ENCODE measurements at regions not wholly inside any gene's neighbourhood (a gene's known extent, or its start where the extent isn't known, plus 50 kb on each side); places are given as distances from the start of the nearest gene placed in this dataset.

- TF ChIP-seq CTCF (IDR thresholded peaks at IDR 0.05; ENCODE audit: borderline replicate concordance, extremely low read depth, low read length, poor library complexity, severe bottlenecking) (no peak), EZH2 (IDR thresholded peaks at IDR 0.05; ENCODE audit: borderline replicate concordance, low read depth, low read length, severe bottlenecking) (no peak)
- Histone ChIP-seq H3K4me1 (ENCODE audit: insufficient read depth, low read length) (no peaks in the 10 kb centered on the region), H3K9ac (ENCODE audit: low read depth, low read length) (no peak overlapping the region), H3K4me3 (ENCODE audit: low read depth in 1 of 2, low read length in 2 of 2) (no peak overlapping the region), H3K36me3 (ENCODE audit: insufficient read depth, low read length) (no peaks in the 10 kb centered on the region), H4K20me1 (ENCODE audit: insufficient read depth, low read length) (no peaks in the 10 kb centered on the region), H3K27ac (ENCODE audit: low read length) (no peak overlapping the region), H2AFZ (ENCODE audit: low read depth, low read length) (no peak overlapping the region), H3K9me3 (ENCODE audit: insufficient read depth, low read length, severe bottlenecking) (no peaks in the 10 kb centered on the region), H3K4me2 (ENCODE audit: insufficient read depth, low read length) (no peak overlapping the region), H3K27me3 (ENCODE audit: insufficient read depth, low read length, poor library complexity) (no peaks in the 10 kb centered on the region), H3K79me2 (ENCODE audit: insufficient read depth, low read length) (no peaks in the 10 kb centered on the region)
- DNase-seq (no peak), ATAC-seq (ENCODE audit: insufficient read depth, low read depth) (no peak)
These were observed 140.3 kb upstream of the STMND1 start for GRCh38 chr6:16961577-16961976.

GRCh38 chr6:16959789-16960188 is 142.1 kb upstream of the STMND1 start:
- Histone ChIP-seq H3K4me1 (ENCODE audit: insufficient read depth, low read length) (no peaks in the 10 kb centered on the region), H3K4me3 (ENCODE audit: low read depth in 1 of 2, low read length in 2 of 2) (no peak overlapping the region), H3K9me3 (ENCODE audit: insufficient read depth, low read length, severe bottlenecking) (no peaks in the 10 kb centered on the region), H3K4me2 (ENCODE audit: insufficient read depth, low read length) (no peak overlapping the region), H2AFZ (ENCODE audit: low read depth, low read length) (no peak overlapping the region), H3K27ac (ENCODE audit: low read length) (no peak overlapping the region), H4K20me1 (ENCODE audit: insufficient read depth, low read length) (no peaks in the 10 kb centered on the region), H3K79me2 (ENCODE audit: insufficient read depth, low read length) (no peaks in the 10 kb centered on the region), H3K36me3 (ENCODE audit: insufficient read depth, low read length) (no peaks in the 10 kb centered on the region), H3K9ac (ENCODE audit: low read depth, low read length) (no peak overlapping the region), H3K27me3 (ENCODE audit: insufficient read depth, low read length, poor library complexity) (no peaks in the 10 kb centered on the region)
- ATAC-seq (ENCODE audit: insufficient read depth, low read depth) (no peak), DNase-seq (no peak)
- TF ChIP-seq CTCF (IDR thresholded peaks at IDR 0.05; ENCODE audit: borderline replicate concordance, extremely low read depth, low read length, poor library complexity, severe bottlenecking) = no peak
- TF ChIP-seq EZH2 (IDR thresholded peaks at IDR 0.05; ENCODE audit: borderline replicate concordance, low read depth, low read length, severe bottlenecking) = no peak

GRCh38 chr6:16956361-16956760 is 145.5 kb upstream of the STMND1 start:
- DNase-seq = no peak
- no peak overlapping the region for H3K27ac ChIP-seq (ENCODE audit: low read length)
- no peak for TF ChIP-seq EZH2 (IDR thresholded peaks at IDR 0.05; ENCODE audit: borderline replicate concordance, low read depth, low read length, severe bottlenecking)
- TF ChIP-seq CTCF (IDR thresholded peaks at IDR 0.05; ENCODE audit: borderline replicate concordance, extremely low read depth, low read length, poor library complexity, severe bottlenecking) = no peak
- H4K20me1 ChIP-seq (ENCODE audit: insufficient read depth, low read length) = no peaks in the 10 kb centered on the region
- ATAC-seq (ENCODE audit: insufficient read depth, low read depth) = no peak
- H3K4me3 ChIP-seq (ENCODE audit: low read depth in 1 of 2, low read length in 2 of 2) = no peak overlapping the region
- H3K4me2 ChIP-seq (ENCODE audit: insufficient read depth, low read length) = no peak overlapping the region
- H3K9ac ChIP-seq (ENCODE audit: low read depth, low read length) = no peak overlapping the region
- H3K27me3 ChIP-seq (ENCODE audit: insufficient read depth, low read length, poor library complexity) = no peaks in the 10 kb centered on the region
- no peaks in the 10 kb centered on the region for H3K36me3 ChIP-seq (ENCODE audit: insufficient read depth, low read length)
- H3K9me3 ChIP-seq (ENCODE audit: insufficient read depth, low read length, severe bottlenecking) = no peaks in the 10 kb centered on the region
- no peak overlapping the region for H2AFZ ChIP-seq (ENCODE audit: low read depth, low read length)
- no peaks in the 10 kb centered on the region for H3K79me2 ChIP-seq (ENCODE audit: insufficient read depth, low read length)
- H3K4me1 ChIP-seq (ENCODE audit: insufficient read depth, low read length) = no peaks in the 10 kb centered on the region

GRCh38 chr6:16955899-16956298 is 146.0 kb upstream of the STMND1 start:
- ATAC-seq (ENCODE audit: insufficient read depth, low read depth) (no peak), DNase-seq (no peak)
- TF ChIP-seq CTCF (IDR thresholded peaks at IDR 0.05; ENCODE audit: borderline replicate concordance, extremely low read depth, low read length, poor library complexity, severe bottlenecking) (no peak), EZH2 (IDR thresholded peaks at IDR 0.05; ENCODE audit: borderline replicate concordance, low read depth, low read length, severe bottlenecking) (no peak)
- no peaks in the 10 kb centered on the region for H3K27me3 ChIP-seq (ENCODE audit: insufficient read depth, low read length, poor library complexity)
- H3K4me3 ChIP-seq (ENCODE audit: low read depth in 1 of 2, low read length in 2 of 2) = no peak overlapping the region
- no peaks in the 10 kb centered on the region for H3K9me3 ChIP-seq (ENCODE audit: insufficient read depth, low read length, severe bottlenecking)
- H3K4me2 ChIP-seq (ENCODE audit: insufficient read depth, low read length) = no peak overlapping the region
- no peak overlapping the region for H3K27ac ChIP-seq (ENCODE audit: low read length)
- no peaks in the 10 kb centered on the region for H3K4me1 ChIP-seq (ENCODE audit: insufficient read depth, low read length)
- no peak overlapping the region for H3K9ac ChIP-seq (ENCODE audit: low read depth, low read length)
- no peaks in the 10 kb centered on the region for H3K79me2 ChIP-seq (ENCODE audit: insufficient read depth, low read length)
- H3K36me3 ChIP-seq (ENCODE audit: insufficient read depth, low read length) = no peaks in the 10 kb centered on the region
- no peaks in the 10 kb centered on the region for H4K20me1 ChIP-seq (ENCODE audit: insufficient read depth, low read length)
- H2AFZ ChIP-seq (ENCODE audit: low read depth, low read length) = no peak overlapping the region
